Stimulated activated CD8-positive, alpha-beta memory T cell treated with anti-CD3 and anti-CD28 coated beads, Interleukin-7, amount 100 ng/mL, for 48 hours (primary cell): ENCODE measurements at regions not wholly inside any gene's neighbourhood (a gene's known extent, or its start where the extent isn't known, plus 50 kb on each side); places are given as distances from the start of the nearest gene placed in this dataset.
"Not testable (repeated sequence)": the region's sequence is repeated elsewhere in the genome, so short reads cannot be mapped to it uniquely, and the experiment has no call there.

ENCODE experiments used
- DNase-seq, 2 donors: peaks; one replicate each; pipeline ENCODE4 v3.0.0-alpha.2; 2020; ENCODE audit warnings: low read depth in 1 of 2; ENCODE audit errors: extremely low read depth in 1 of 2

DNA sequence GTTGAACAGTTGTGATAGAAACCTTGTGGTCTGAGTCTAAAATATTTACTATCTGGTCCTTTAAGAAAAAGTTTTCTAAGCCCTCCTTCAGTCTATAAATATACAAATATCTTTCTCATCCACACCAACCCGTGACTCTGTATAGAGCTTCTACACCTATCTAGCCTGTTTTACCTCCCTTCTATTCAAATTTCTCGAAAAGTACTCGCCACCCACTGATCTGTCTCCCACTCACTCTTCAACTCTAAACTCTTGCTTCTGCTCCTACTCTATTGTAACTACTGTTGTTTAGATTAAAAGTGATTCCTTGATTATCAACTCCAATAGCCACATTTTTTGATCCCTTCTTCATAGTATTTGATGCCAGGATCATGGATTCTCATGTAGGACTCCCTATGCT lies 329.4 kb upstream of the MAN1A1 start:
- DNase-seq, result no peak

DNA sequence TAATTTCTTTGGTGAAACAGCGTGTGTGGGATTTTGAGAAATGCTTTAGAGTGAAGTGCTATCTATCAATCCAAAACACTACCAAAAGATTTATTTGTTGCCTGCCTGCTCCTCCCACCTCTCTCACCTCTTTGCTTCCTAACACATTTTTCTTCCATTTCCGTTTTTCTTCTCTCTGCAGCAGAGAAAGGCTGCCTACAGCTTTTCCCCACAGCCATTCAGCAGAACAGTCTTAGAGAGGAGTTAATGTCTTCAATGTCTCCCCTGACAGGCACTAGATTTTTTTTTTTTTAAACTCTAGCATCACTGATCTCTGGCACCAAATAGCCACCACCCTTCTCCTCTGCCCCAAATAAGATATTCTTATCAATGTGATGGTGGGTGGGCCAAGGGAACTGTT lies 327.8 kb upstream of the MAN1A1 start:
- no peak for DNase-seq

DNA sequence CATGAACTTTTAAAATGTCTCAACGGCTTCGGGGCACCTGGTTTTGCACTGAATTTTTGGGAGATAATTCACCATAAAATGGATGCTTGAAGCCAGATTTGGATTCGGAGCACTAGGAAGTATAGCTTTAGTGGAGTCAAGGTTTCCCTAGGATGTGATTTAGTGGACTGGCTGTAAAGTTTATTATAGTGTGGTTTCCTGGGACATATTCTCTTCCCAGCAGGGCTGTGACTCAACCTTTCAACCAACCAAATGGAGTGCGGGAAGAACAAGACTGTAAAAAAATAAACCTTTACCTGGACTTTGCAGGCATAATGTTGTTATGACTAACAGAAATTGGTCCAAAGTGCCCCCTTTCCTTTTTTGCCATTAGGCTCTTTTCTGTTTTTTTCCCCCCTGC lies 327.4 kb upstream of the MAN1A1 start:
- DNase-seq, result no peak

DNA sequence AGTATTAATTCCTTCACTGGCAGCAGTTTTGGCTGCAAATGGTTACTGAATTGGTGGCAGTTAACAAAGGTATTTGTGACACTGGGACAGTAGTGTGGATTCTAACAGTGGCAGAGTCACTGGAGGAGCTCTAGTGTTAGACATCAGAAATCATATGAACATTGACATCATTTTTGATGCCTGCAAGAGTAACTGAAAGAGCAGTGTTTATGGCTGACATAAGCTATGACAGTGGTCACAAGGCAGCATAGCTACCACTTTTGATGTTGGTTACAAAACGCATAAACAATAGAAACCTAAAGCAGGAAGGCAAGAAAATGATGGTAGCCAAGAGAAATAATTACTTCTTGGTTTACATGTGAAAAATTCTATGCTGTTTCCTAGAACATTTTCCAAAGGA lies 326.7 kb upstream of the MAN1A1 start:
- DNase-seq, result no peak

DNA sequence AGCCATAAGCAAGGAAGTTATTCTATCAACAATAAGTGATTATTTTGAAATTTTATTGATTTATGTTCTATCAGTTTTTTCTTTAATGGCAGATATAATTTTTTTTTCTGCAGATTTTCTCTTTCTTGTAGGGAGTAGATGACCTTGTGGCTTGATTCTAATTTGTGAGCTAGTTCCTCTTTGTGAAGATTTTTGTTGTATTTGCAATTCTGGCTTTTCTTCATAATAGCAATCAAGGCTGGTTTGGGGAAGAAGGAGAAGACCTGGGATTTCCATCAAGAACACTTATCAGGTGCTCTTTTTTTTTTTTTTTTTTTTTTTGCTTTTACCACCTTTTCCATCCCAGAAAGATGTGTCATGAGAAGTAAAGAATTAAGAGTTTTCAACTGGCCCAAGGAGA lies 324.2 kb upstream of the MAN1A1 start:
- no peak for DNase-seq

DNA sequence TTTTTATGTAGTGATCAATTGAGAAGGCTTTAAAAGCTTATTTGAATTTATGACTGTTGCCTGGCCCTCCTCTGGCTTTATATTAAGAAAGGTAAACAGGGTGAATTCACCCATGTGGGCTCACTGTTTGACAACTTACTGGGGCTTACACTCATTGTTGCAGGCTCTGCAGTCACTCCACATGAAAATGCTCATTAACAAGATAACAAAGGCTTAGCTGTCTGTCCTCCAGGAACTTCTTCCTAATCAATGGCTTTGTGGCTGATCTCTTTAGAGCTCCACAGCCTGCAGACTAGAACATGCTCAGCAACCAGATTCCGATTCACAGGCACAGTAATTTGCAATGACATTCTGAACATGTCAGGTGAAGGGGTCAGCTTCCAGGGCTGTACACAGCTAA lies 323.2 kb upstream of the MAN1A1 start:
- no peak for DNase-seq

DNA sequence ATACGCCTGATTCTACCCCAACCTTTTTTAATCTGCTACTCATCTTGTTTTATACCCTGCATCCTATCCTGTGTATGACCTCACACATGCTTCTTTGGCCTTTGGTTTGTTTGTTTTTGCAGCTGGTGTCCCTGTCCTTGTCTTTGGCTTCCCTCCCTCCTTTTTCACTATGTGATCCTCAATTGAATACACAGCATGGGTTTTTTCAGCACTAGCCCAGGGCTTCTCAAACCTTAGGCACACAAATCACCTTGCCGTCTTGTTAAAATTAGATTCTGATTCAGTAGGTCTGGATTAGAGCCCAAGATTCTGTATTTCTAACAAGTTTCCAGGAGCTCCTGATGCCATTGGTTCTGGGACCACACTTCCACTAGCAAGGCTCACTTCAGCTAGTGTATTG lies 321.5 kb upstream of the MAN1A1 start:
- no peak for DNase-seq

DNA sequence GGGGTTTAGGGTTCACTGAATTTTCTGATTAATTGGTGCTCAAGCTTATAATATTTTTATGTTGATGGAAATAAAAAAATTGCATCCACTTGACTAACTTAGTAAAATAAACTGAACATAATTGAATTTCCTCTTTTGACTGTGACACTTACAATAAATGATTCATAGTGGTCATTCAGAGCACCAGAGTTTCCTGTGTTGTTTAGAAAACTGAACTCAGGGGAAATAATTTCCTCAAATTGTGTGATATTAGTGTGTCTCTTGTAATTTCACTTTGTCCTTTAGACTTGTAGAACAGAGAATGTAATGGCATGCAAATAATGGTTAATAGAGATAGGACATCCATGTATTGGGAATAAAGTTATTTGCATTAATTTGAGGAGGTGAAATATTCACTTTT lies 319.7 kb upstream of the MAN1A1 start:
- DNase-seq, result no peak

DNA sequence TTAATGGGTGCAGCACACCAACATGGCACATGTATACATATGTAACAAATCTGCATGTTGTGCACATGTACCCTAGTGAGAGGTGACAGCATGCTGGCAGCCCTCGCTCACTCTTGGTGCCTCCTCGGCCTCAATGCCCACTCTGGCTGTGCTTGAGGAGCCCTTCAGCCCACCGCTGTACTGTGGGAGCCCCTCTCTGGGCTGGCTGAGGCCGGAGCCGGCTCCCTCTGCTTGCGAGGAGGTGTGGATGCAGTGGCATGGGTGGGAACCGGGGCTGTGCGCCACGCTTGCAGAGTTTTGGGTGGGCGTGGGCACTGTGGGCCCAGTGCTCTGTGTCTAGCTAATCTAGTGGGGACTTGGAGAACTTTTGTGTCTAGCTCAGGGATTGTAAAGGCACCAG lies 315.9 kb upstream of the MAN1A1 start:
- not testable (repeated sequence) for DNase-seq

DNA sequence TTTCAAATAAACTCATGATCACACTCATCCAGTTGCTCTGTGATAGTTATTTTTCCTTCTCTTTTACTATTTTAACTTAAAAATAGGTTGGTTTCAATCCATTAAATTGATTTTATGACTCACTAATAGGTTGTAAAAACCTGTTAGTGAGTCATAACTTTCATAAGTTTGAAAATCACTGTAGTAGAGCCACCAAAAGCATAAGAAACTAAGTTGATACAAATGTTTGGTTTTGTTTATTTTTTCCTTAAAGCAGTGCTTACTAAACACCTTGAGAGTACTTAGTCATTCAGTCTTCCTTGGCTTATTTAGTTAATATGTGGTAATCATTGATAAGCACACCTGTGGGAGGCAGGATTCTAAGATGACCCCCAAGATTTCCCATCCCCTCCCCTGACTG lies 312.1 kb upstream of the MAN1A1 start:
- no peak for DNase-seq

DNA sequence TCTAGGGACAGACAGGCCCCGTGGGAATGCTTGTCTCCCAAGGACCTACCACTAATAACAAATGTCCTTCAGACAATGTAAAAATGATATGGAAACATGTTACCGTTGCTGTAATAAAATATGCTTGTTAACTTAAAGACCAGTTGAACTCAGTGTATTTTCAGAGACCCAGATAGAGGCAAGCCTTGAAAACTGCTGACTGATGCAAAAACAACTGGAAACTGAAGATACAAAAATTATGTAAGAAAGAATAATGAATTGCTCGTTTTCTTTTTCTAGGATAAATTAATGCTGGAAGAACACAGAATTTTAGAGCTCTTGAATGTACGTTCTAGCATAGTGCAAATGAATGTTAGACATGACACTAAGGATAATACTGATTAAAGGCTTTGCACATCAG lies 311.5 kb upstream of the MAN1A1 start:
- DNase-seq, result no peak

DNA sequence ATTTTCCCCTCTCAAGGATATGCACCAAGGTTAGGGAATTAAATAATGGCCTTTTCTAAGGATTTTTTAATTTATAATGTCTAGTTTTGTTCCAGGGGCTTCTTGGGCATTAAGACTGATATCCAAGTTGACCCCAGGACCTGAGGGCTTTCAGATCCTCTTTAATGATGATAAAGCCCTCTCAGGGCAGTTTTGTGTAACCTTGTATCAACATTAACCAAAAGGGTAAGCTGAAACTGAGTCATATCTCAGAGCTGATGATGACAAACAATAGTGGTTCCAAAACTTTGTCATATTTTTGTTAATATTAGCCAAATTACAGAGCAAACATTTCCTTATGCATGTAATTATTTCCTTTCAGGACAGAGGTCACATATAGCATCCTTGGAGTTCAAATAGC lies 309.4 kb upstream of the MAN1A1 start:
- no peak for DNase-seq

DNA sequence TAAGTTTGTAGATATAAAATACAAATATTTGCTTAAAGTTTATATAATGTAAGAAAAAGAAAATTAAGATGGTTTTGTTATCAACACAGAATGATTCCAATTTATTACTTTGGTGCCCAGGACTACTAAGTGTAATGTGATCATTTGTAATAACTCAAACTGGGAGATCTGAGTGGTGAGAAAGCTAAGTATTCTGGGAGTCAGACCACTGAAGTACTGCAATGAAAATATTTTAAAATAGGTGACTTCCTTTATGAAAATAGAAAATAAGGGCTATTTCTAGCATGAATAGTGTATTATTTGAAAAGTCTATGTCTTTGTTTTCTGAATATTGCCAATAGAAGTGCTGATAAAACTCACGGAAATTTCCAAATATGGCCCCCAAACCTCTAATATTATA lies 305.6 kb upstream of the MAN1A1 start:
- no peak for DNase-seq

DNA sequence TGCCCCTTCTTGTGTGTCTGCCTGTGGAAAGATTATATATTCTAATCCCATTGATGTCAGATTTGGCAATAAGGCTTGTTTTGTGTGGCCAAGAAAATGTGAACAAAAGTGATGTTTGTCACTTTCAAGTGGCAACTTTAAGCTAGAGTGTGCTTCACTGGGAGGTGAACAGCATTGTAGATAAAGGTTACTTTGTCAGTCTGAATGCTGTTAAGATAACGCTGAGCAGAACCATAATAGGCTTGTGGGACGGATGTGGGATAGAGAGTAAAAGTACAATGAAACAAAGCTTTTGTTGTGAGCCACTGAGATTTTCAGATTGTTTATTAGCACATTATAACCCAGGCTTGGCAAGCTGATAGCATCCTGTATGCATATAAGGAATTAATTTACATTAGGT lies 303.8 kb upstream of the MAN1A1 start:
- DNase-seq, result no peak

DNA sequence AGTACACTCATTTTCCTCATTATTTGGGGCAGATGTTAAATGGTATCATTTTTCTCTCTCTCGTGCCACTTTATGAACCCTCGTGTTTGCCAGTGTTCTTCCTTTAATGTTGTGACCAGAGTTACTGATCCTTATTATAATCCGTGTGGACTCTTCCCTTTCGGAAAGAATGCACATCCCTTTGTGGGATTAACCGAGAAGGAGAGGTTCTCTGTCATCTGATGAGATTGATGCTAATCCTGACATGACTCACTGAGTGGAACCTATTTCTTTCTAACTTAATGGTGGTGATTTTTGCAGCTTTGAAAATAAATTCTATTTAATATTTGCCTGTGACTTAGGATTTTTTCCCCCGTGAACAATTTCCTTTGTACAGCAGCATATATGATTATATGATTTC lies 300.0 kb upstream of the MAN1A1 start:
- no peak for DNase-seq

DNA sequence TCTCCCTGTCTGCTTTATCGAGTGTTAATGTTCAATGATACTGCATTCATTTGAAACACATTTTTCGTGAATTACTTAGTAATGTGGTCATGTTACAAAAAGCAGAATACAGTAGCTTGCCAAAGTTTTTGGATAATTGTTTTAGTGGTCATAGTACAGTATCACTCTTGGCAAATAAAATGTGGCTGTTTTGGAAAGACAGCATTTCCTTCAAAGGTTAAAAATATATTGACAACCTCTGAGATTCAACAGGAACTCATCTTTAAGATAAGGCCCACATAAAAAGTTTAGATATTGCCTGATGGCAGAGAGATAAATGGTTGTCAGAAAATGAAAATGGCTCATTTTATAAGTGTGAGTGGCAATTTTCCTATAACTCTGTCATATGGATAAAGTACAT lies 297.7 kb upstream of the MAN1A1 start:
- DNase-seq, result no peak

DNA sequence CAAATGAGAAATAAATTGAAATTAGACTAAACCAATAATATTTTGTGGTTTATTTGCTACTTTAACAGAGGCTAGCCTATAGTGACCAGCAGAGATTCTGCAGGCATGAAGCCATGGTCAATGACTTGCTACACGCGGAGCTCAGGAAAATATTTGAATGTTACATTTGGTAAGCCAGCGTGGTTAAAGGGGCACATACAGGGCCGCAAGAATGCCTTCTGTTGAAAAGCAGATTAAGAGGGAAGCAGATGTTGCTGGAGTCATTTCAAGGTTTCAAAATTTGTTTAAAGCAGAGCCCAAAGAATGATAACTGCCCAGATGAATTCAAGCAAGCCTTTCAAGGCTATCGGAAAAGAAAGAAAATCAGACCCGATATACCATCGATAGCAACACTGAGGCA lies 294.3 kb upstream of the MAN1A1 start:
- no peak for DNase-seq

DNA sequence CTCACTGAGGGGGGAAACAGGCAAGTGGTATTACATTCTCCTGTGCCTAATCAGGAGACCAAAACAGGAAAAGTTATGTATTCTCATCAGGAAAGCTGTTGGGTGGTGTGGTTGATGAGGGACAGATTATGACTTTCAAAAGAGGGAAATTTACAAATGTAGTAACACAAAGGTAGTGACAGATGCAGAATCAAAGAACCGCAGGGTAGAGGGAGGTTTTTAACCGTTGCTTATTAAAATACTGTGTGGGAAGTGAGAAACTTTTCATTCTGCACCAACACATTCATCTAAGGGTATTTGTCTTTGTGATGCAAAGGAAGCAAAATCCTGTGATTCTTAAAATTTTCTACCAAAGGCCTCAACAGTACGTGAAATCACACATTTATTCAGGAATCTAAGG lies 288.2 kb upstream of the MAN1A1 start:
- no peak for DNase-seq

DNA sequence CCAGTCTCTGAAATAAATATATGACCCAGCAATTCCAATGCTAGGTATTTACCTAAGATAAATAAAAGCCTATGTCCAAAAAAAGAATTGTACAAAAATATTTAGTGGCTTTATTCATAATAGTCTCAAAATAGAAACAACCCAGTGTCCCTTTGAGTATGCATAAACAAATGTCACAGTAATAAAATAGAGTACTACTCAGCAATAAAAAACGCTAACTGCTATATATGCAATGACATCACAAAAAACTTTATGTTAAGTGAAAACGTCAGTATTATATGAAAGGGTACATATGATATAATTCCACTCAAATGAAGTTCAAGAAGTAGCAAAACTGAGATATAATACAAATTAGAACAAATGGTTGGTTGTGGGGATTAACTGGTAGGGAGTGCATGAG lies 286.5 kb upstream of the MAN1A1 start:
- no peak for DNase-seq

DNA sequence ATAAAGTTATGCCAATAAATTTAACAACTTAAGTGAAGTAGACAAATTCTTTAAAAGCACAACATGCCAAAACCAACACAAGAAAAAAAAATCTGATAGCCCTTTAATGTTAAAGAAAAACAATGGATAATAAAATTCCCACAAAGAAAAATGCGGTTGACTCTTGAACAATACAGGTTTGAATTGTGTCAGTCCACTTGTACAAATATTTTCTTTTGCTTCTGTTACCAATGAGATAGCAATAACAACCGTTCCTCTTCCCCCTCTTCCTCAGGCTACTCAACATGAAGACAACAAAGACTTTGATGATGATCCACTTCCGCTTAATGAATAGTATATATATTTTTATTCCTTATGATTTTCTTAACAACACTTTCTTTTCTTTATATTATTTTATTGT lies 283.9 kb upstream of the MAN1A1 start:
- no peak for DNase-seq

DNA sequence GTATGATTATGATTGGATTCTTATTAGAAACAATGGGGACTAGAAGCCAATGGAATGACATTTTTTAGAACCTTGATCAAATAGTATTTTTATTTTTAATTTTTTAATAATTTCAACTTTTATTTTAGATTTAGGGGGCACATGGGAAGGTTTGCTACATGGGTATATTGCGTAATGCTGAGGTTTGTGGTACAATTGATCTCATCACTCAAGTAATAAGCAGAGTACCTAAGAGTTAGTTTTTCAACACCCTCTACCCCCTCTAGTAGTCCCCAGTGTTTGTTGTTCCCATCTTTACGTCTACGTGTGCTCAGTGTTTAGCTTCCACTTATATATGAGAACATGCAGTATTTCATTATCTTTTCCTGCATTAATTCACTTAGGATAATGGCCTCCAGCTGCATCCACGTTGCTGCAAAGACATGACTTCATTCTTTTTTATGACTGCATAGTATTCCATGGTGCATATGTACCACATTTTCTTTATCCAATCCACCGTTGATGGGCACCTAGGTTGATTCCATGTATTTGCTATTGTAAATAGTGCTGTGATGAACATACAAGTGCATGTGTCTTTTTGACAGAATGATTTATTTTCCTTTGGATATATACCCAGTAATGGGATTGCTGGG lies 281.1 kb upstream of the MAN1A1 start:
- no peak for DNase-seq

DNA sequence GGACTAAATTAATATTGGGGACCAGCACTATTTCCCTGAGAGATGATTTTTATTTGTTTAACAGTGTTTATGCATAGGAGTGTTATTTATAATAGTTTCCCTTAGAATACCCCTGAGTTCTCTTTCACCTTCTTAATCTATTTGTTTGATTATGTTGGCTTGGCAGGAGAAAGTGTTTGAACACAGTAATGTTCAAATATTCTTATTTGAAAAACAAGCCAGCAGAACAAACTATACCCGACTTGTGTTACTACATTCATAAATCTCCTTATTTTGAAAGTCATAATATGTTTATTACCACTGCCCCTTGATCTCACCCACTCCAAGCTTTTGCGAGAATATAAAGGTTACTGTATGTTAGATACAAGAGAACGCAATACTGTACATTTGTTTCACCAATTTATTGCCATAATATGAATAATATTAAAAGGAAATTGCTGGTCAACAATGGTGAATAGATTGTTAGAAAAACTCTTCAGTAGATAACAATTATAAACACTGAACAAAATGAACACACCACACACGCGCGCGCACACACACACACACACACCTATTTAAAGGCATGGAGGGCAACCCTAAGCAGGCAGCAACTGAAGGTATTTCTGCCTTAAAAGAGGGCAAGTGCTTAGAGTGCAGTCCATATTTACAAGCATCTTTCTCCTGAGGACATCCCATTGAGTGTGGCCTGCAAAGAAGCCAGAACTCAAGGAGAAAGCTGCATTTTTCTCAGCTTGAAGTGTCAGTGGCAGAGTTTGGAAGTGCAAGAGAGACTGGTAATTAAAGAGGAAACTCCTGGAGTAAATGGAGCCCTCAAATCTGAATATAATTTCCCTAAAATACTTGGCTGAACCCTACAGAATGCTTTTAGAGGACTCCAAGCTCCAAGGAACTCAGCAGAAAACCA lies 279.4 kb upstream of the MAN1A1 start:
- no peak for DNase-seq
